ENCODE measurements at regions not wholly inside any gene's neighbourhood (a gene's known extent, or its start where the extent isn't known, plus 50 kb on each side); places are given as distances from the start of the nearest gene placed in this dataset.

DNA sequence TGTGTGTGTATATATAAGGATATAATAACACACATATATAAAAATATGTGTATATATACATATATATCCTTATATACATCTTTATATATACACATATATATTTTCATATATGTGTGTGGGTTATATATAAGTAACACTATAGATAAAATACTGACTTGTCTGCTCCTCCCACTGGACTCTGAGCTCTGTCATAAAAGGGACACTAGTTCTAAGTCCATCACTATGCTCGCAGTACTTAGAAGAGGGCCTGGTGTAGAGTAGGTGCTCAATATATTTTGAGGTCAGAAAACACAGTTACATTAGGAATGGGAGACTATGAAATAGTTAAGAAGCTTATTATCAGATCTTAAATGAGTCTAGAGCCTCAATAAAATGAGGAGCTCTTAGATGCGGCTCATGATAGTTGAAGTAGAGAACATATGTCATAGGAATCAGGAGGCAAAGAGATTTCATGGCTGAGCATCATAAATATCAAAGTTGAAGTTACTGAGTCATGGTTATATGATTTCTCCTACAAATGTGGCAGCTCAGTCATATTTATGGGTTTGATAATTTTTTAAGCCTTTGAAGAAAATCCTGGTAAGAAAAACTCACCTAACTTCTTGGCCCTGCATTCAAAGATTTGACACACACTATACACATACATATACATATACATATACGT is 371.2 kb upstream of the THBS1 start:
- TF ChIP-seq, protein P1, sequence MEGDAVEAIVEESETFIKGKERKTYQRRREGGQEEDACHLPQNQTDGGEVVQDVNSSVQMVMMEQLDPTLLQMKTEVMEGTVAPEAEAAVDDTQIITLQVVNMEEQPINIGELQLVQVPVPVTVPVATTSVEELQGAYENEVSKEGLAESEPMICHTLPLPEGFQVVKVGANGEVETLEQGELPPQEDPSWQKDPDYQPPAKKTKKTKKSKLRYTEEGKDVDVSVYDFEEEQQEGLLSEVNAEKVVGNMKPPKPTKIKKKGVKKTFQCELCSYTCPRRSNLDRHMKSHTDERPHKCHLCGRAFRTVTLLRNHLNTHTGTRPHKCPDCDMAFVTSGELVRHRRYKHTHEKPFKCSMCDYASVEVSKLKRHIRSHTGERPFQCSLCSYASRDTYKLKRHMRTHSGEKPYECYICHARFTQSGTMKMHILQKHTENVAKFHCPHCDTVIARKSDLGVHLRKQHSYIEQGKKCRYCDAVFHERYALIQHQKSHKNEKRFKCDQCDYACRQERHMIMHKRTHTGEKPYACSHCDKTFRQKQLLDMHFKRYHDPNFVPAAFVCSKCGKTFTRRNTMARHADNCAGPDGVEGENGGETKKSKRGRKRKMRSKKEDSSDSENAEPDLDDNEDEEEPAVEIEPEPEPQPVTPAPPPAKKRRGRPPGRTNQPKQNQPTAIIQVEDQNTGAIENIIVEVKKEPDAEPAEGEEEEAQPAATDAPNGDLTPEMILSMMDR (IDR thresholded peaks at IDR 0.05): no peak
- TF ChIP-seq, protein P2, sequence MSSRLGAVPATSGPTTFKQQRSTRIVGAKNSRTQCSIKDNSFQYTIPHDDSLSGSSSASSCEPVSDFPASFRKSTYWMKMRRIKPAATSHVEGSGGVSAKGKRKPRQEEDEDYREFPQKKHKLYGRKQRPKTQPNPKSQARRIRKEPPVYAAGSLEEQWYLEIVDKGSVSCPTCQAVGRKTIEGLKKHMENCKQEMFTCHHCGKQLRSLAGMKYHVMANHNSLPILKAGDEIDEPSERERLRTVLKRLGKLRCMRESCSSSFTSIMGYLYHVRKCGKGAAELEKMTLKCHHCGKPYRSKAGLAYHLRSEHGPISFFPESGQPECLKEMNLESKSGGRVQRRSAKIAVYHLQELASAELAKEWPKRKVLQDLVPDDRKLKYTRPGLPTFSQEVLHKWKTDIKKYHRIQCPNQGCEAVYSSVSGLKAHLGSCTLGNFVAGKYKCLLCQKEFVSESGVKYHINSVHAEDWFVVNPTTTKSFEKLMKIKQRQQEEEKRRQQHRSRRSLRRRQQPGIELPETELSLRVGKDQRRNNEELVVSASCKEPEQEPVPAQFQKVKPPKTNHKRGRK (CRISPR knock-in tag; IDR thresholded peaks at IDR 0.05; ENCODE audit: borderline replicate concordance): no peak
- TF ChIP-seq, protein P3, sequence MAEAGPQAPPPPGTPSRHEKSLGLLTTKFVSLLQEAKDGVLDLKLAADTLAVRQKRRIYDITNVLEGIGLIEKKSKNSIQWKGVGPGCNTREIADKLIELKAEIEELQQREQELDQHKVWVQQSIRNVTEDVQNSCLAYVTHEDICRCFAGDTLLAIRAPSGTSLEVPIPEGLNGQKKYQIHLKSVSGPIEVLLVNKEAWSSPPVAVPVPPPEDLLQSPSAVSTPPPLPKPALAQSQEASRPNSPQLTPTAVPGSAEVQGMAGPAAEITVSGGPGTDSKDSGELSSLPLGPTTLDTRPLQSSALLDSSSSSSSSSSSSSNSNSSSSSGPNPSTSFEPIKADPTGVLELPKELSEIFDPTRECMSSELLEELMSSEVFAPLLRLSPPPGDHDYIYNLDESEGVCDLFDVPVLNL (CRISPR knock-in tag; IDR thresholded peaks at IDR 0.05; ENCODE audit: borderline replicate concordance, low read depth): no peak
- TF ChIP-seq TP53 (CRISPR knock-in tag; IDR thresholded peaks at IDR 0.05) (no peak), ZNF232 (CRISPR knock-in tag; IDR thresholded peaks at IDR 0.05) (no peak), TEAD1 (CRISPR knock-in tag; IDR thresholded peaks at IDR 0.05) (no peak), FOXP1 (CRISPR knock-in tag; IDR thresholded peaks at IDR 0.05; ENCODE audit: borderline replicate concordance) (no peak), RELA (CRISPR knock-in tag; IDR thresholded peaks at IDR 0.05; ENCODE audit: borderline replicate concordance) (no peak), MXD4 (CRISPR knock-in tag; IDR thresholded peaks at IDR 0.05; ENCODE audit: borderline replicate concordance) (no peak), ZNF263 (CRISPR knock-in tag; IDR thresholded peaks at IDR 0.05; ENCODE audit: low read depth) (no peak), TEAD4 (CRISPR knock-in tag; IDR thresholded peaks at IDR 0.05) (no peak)
- TF ChIP-seq, protein P4, sequence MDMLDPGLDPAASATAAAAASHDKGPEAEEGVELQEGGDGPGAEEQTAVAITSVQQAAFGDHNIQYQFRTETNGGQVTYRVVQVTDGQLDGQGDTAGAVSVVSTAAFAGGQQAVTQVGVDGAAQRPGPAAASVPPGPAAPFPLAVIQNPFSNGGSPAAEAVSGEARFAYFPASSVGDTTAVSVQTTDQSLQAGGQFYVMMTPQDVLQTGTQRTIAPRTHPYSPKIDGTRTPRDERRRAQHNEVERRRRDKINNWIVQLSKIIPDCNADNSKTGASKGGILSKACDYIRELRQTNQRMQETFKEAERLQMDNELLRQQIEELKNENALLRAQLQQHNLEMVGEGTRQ (CRISPR knock-in tag; IDR thresholded peaks at IDR 0.05): no peak
- TF ChIP-seq, protein P5, sequence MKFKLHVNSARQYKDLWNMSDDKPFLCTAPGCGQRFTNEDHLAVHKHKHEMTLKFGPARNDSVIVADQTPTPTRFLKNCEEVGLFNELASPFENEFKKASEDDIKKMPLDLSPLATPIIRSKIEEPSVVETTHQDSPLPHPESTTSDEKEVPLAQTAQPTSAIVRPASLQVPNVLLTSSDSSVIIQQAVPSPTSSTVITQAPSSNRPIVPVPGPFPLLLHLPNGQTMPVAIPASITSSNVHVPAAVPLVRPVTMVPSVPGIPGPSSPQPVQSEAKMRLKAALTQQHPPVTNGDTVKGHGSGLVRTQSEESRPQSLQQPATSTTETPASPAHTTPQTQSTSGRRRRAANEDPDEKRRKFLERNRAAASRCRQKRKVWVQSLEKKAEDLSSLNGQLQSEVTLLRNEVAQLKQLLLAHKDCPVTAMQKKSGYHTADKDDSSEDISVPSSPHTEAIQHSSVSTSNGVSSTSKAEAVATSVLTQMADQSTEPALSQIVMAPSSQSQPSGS (CRISPR knock-in tag; IDR thresholded peaks at IDR 0.05; ENCODE audit: borderline replicate concordance, low read depth): no peak
- TF ChIP-seq, protein P6, sequence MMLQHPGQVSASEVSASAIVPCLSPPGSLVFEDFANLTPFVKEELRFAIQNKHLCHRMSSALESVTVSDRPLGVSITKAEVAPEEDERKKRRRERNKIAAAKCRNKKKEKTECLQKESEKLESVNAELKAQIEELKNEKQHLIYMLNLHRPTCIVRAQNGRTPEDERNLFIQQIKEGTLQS (CRISPR knock-in tag; conservative IDR thresholded peaks at IDR 0.05): no peak
